ENCODE measurements at regions not wholly inside any gene's neighbourhood (a gene's known extent, or its start where the extent isn't known, plus 50 kb on each side); places are given as distances from the start of the nearest gene placed in this dataset.

DNA sequence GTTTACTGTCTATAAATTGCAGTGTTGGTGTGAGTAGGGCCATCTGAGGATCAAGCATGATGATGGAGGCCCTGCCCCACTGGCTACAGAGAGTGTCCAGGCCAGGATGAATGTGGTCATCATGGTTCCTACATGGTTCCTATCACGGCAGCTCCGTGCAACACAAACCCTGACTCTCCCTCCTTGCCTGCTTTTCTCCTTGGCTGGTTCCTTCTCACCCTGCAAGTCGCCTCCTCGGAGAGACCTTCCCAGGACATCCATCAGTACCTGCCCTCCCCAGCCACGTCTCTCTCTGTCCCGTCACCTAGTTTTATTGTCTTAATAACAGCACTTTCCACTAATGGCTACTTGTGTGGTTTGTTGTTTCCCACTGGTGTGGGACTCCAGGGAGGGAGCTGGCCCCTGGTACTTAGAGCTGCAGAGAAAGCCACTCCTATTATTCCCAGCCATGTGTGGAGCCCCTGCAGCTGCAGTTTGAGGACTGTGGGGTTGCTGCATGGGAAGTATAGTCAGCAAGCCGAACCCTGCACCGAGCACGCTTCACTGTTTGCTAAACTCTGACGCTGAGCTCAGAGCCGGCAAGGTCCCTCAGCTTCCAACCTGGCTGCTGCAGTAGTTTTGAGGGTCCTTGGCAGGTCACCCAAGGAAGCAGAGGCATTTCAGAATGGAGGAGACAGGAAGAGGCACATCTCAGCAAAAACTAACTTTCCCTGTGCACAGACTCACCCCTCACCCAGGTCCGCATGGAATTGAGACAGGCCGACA lies 146.4 kb upstream of the VSTM2B start:
- TF ChIP-seq POLR2A (IDR thresholded peaks at IDR 0.05) (no peak), POLR2AphosphoS5 (IDR thresholded peaks at IDR 0.05) (no peak), EP300 (IDR thresholded peaks at IDR 0.05; ENCODE audit: low read depth) (no peak)
- TF ChIP-seq, protein P1, sequence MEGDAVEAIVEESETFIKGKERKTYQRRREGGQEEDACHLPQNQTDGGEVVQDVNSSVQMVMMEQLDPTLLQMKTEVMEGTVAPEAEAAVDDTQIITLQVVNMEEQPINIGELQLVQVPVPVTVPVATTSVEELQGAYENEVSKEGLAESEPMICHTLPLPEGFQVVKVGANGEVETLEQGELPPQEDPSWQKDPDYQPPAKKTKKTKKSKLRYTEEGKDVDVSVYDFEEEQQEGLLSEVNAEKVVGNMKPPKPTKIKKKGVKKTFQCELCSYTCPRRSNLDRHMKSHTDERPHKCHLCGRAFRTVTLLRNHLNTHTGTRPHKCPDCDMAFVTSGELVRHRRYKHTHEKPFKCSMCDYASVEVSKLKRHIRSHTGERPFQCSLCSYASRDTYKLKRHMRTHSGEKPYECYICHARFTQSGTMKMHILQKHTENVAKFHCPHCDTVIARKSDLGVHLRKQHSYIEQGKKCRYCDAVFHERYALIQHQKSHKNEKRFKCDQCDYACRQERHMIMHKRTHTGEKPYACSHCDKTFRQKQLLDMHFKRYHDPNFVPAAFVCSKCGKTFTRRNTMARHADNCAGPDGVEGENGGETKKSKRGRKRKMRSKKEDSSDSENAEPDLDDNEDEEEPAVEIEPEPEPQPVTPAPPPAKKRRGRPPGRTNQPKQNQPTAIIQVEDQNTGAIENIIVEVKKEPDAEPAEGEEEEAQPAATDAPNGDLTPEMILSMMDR (IDR thresholded peaks at IDR 0.05): no peak
